GM12892 (cell line): ENCODE measurements at regions not wholly inside any gene's neighbourhood (a gene's known extent, or its start where the extent isn't known, plus 50 kb on each side); places are given as distances from the start of the nearest gene placed in this dataset.

ENCODE experiments used
- POLR2A ChIP-seq: IDR thresholded peaks from 2 replicates; pipeline ENCODE4 v1.6.1; 2011; ENCODE audit warnings: low read depth, low read length, control low read depth
- POLR2AphosphoS5 ChIP-seq: IDR thresholded peaks from 2 replicates; pipeline ENCODE4 v1.6.1; 2011; ENCODE audit warnings: low read depth, low read length, control low read depth
- TAF1 ChIP-seq: IDR thresholded peaks from 2 replicates; pipeline ENCODE4 v1.6.1; 2011; ENCODE audit warnings: low read depth, mild to moderate bottlenecking, control low read depth, low read length, borderline replicate concordance

DNA sequence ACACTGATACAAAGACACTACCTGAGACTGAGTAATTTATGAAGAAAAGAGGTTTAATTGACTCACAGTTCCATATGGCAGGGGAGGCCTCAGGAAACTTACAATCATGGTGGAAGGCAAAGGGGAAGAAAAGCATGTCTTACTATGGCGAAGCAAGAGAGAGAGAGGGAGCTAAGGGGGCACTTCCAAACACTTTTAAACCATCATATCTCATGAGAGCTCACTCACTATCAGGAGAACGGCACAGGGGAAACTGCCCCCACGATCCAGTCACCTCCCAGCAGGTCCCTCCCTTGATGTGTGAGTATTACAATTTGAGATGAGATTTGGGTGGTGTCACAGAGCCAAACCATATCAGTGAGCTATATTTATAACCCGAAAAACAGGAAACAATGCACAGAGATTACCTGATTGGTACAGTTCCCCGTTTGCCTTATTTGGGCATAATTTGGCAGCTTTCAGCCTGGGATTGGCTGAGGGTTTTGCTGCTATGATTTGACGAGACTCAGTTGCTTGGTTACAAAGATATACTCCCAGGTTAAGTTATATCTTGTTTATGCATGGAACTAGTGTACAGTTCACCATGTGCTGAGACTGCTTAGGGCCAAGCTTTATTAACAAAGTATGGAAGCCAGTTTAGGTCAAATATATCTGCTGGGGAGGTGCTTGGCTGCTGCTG is 184.2 kb downstream of the NR2F2 start:
- TF ChIP-seq POLR2A = no peak
- TF ChIP-seq POLR2AphosphoS5 = no peak
- no peak for TF ChIP-seq TAF1
